Subcutaneous abdominal adipose tissue (tissue), 5 donors: ENCODE measurements at regions not wholly inside any gene's neighbourhood (a gene's known extent, or its start where the extent isn't known, plus 50 kb on each side); places are given as distances from the start of the nearest gene placed in this dataset.
"Not testable (repeated sequence)": the region's sequence is repeated elsewhere in the genome, so short reads cannot be mapped to it uniquely, and the experiment has no call there.

Experiments used
- H3K27ac ChIP-seq: one replicate; pipeline ENCODE4 v1.7.0; 2013; ENCODE audit warnings: low read depth, mild to moderate bottlenecking, inconsistent platforms, low read length, moderate library complexity
- H3K27me3 ChIP-seq, 5 donors: one replicate each; pipeline ENCODE4 v1.7.0; 2013; ENCODE audit warnings: low read length in 5 of 5, inconsistent platforms in 1 of 5; ENCODE audit not compliant: control insufficient read depth in 5 of 5, insufficient read depth in 4 of 5
- H3K36me3 ChIP-seq, 5 donors: one replicate each; pipeline ENCODE4 v1.7.0; 2013; ENCODE audit warnings: low read length in 5 of 5; ENCODE audit not compliant: control insufficient read depth in 5 of 5, insufficient read depth in 5 of 5
- H3K4me1 ChIP-seq, 5 donors: one replicate each; pipeline ENCODE4 v1.7.0; 2013; ENCODE audit warnings: low read length in 5 of 5, mild to moderate bottlenecking in 3 of 5, moderate library complexity in 1 of 5; ENCODE audit not compliant: control insufficient read depth in 5 of 5, insufficient read depth in 5 of 5
- H3K4me3 ChIP-seq, 5 donors: one replicate each; pipeline ENCODE4 v1.7.0; 2013; ENCODE audit warnings: low read length in 5 of 5, low read depth in 1 of 5
- H3K9ac ChIP-seq, 5 donors: one replicate each; pipeline ENCODE4 v1.7.0; 2013; ENCODE audit warnings: low read length in 5 of 5, mild to moderate bottlenecking in 4 of 5, moderate library complexity in 3 of 5
- H3K9me3 ChIP-seq, 5 donors: one replicate each; pipeline ENCODE4 v1.7.0; 2013; ENCODE audit warnings: low read length in 5 of 5; ENCODE audit not compliant: control insufficient read depth in 5 of 5
- donor health status: healthy.
- donor health status: healthy.
- donor health status: healthy.
- donor health status: healthy.
- donor health status: healthy.

DNA sequence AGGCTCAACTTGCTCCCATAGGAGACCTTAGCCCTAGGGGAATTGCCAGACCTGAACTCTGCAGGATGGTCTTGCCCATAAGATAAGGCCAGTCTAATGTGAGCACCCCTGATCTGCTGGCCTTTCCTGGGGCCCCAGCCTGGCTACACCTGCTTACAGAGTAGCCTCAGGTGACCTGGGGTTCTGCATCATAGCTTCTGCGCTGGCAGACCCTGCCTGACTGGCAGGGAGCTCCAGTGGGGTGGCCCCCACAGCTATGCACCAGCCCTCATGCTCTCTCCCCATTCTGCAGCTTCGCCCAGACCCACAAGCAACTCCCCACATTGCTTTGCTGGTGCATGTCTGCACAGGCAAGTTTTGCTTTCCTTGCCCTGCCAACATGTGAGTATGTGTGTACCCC is 371.3 kb upstream of the CLEC14A start:
- Histone ChIP-seq H3K4me3 (no peak overlapping the region), H3K27me3 (no peaks in the 10 kb centered on the region), H3K27ac (no peak overlapping the region), H3K36me3 (no peaks in the 10 kb centered on the region), H3K9ac (no peak overlapping the region), H3K9me3 (peaks cover 0 to 9% (median 0%) of the 10 kb centered on the region in 5 donors), H3K4me1 (no peaks in the 10 kb centered on the region)

DNA sequence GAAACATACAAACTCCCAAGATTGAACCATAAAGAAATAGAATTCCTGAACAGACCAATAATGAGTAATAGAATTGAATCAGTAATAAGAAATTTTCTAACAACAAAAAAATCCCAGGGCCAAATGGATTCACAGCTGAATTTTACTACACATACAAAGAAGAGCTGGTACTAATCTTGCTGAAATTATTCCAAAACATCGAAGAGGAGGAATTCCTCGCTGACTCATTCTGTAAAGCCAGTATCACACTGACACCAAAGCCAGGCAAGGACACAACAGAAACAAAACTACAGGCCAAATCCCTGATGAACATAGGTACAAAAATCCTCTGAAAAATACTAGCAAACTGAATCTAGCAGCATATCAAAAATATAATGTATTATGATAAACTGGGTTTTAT is 367.8 kb upstream of the CLEC14A start:
- Histone ChIP-seq H3K4me1 (no peaks in the 10 kb centered on the region), H3K9ac (no peak overlapping the region), H3K9me3 (peaks cover 0 to 2% (median 0%) of the 10 kb centered on the region in 5 donors), H3K27ac (no peak overlapping the region), H3K36me3 (no peaks in the 10 kb centered on the region), H3K27me3 (no peaks in the 10 kb centered on the region), H3K4me3 (no peak overlapping the region)

DNA sequence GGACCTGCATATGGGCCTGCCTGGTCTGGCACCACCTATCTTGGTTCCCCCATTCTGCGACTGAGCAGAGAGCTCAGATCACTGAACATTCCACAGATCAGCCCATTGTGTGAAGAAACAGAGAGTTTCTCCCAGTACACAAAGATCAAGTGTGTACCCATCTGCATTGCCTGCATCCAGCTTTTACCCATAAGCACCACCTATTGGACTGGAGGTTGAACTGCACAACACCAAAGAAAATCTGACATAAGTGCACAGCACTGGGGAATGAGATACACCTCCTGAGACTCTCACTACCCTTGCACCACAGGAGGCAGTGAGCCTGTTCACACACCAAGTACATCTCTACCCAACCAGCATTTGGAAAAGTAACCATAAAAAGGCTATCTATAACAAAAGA is 362.6 kb upstream of the CLEC14A start:
- Histone ChIP-seq H3K9me3 (no peaks in the 10 kb centered on the region), H3K27ac (no peak overlapping the region), H3K27me3 (no peaks in the 10 kb centered on the region), H3K4me1 (no peaks in the 10 kb centered on the region), H3K9ac (no peak overlapping the region), H3K4me3 (no peak overlapping the region), H3K36me3 (no peaks in the 10 kb centered on the region)

DNA sequence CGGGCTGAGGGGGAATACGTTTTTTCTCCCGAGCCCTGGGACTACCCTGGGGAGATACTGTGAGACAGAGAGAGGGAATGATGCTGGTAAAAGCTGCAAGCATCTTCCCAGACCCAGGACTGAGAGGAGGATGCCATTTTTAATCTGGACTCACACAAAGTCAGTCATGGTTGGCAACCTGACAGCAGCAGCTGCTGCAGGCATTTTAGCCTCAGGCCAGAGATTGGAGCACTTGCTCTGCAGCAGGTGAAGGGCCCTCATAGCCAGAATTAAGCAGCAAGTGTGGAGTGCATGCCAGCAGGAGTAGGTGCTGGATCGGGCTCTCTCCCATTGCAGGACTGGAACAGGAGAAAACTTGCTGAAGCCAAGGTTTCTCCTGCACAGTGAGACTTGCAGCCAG is 361.1 kb upstream of the CLEC14A start:
- Histone ChIP-seq H3K27me3 (no peaks in the 10 kb centered on the region), H3K4me3 (no peak overlapping the region), H3K4me1 (no peaks in the 10 kb centered on the region), H3K9ac (no peak overlapping the region), H3K9me3 (no peaks in the 10 kb centered on the region), H3K27ac (no peak overlapping the region), H3K36me3 (no peaks in the 10 kb centered on the region)

DNA sequence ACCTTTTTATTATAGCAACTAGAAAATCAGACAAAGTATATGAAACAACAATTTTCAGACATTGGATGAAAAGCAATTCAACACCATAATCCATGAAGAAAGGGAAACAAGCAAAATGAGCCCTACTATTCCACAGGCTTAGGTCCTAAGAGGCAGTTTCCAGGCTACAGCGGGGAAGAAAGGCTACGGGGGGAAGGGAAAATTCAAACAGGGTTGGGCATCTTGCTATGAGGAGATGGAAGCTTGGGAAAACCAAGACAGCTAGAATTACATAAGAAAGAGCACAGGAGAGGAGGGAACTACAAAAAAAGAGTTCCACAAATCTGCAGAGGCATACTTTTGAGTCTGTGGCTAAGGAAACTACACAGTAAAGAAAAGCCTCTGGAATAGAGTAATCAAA is 356.0 kb upstream of the CLEC14A start:
- H3K36me3 ChIP-seq: no peaks in the 10 kb centered on the region
- H3K9me3 ChIP-seq: peaks cover 0 to 8% (median 0%) of the 10 kb centered on the region in 5 donors
- no peak overlapping the region for H3K4me3 ChIP-seq
- no peak overlapping the region for H3K27ac ChIP-seq
- no peaks in the 10 kb centered on the region for H3K27me3 ChIP-seq
- H3K9ac ChIP-seq: no peak overlapping the region
- H3K4me1 ChIP-seq: no peaks in the 10 kb centered on the region

DNA sequence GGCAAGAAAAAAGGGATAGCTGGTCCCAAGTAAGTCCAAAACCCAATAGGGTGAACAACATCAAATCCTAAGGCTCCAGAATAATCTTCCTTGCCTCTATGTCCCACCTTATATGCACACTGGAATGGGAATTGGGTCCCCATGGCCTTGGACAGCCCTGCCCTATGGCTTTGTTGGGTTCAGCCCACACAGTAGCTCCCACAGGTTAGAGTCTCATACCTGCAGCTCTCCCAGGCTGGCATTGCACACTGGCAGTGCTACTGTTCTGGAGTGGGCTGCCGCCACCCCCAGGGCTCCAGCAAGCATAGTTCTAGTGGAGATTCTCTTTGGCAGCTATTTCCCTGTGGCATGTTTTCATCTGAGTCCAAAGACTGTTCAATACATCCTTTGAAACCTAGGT is 352.4 kb upstream of the CLEC14A start:
- no peak overlapping the region for H3K9ac ChIP-seq
- no peaks in the 10 kb centered on the region for H3K36me3 ChIP-seq
- H3K4me3 ChIP-seq: no peak overlapping the region
- H3K27me3 ChIP-seq: no peaks in the 10 kb centered on the region
- no peaks in the 10 kb centered on the region for H3K4me1 ChIP-seq
- no peak overlapping the region for H3K27ac ChIP-seq
- peaks cover 0 to 8% (median 0%) of the 10 kb centered on the region in 5 donors for H3K9me3 ChIP-seq

DNA sequence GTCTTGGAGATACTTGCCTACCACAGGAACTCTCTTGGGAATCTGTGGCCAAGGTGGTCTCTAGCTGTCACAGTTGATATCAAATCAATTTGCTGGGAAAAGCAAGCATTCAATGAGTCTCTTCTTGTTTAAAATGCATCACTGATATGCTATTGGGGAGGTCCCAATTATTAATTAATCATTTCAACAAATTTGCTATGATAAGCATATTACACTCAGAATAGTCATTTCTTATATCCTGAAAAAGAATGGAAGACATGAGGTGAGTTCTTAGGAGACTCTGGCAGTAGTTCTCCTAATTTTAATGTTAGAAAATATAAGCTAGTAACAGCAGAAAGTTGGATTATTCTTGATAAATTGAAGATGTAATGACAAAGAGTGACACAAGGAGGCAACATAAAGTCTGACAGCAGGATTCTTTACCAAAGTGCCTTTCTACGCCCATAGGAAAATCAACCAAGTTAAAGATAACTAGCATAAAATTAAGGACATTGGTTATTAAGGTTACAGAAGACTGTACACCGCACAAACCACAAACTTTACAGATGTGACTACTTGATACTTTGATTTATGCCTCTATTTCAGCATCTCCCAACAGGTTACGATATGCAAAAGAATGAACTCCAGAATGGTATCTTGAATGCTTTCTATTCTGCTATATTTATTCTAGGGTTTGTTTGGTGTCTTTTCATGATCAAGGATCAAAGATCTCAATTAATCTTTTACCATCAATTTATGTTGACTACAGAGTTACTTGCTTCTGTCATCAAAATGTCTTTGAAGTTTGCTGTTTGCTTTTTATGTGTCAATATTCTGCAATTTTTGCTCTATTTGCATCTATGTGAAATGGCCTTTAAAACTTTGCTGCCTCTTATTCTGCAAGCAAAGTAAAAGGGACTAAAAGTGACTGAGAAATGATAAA is 349.6 kb upstream of the CLEC14A start:
- Histone ChIP-seq H3K27ac (no peak overlapping the region), H3K36me3 (no peaks in the 10 kb centered on the region), H3K27me3 (no peaks in the 10 kb centered on the region), H3K4me3 (no peak overlapping the region), H3K9ac (no peak overlapping the region), H3K9me3 (peaks cover 0 to 8% (median 0%) of the 10 kb centered on the region in 5 donors), H3K4me1 (no peaks in the 10 kb centered on the region)

DNA sequence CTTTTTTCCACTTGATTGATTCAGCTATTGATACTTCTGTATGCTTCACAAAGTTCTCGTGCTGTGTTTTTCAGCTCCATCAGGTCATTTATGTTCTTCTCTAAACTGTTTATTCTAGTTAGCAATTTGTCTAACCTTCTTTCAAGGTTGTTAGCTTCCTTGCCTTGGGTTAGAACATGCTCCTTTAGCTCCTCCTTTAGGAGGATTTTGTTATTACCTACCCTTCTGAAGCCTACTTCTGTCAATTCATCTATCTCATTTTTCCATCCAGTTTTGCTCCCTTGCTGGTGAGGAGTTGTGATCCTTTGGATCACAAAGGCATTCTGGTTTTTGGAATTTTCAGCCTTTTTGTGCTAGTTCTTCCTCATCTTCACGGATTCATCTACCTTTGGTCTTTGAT is 344.7 kb upstream of the CLEC14A start:
- not testable (repeated sequence) for H3K36me3 ChIP-seq, H3K4me3 ChIP-seq, H3K4me1 ChIP-seq, H3K27ac ChIP-seq, H3K9ac ChIP-seq, H3K27me3 ChIP-seq, H3K9me3 ChIP-seq

DNA sequence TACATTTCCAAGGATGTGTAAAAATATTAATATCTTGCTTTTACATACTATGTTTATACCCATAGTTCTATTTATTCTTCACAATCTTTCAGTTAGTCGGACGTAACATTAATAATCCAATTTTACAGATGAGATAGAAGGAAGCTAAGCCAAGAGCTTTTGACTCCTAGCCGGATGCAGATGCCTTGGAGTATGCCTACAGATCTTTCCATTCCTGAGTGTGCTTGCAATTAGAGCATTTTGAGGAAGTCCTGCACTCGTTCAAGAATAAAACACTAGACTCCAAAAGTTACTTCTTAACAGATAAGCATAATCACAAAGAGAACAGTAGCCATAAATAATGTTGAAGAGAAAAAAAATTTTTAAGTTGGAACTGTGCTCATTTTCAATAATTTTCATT is 337.6 kb upstream of the CLEC14A start:
- Histone ChIP-seq H3K9ac (no peak overlapping the region), H3K27ac (no peak overlapping the region), H3K9me3 (peaks cover 0 to 9% (median 0%) of the 10 kb centered on the region in 5 donors), H3K27me3 (no peaks in the 10 kb centered on the region), H3K36me3 (no peaks in the 10 kb centered on the region), H3K4me3 (no peak overlapping the region), H3K4me1 (no peaks in the 10 kb centered on the region)

DNA sequence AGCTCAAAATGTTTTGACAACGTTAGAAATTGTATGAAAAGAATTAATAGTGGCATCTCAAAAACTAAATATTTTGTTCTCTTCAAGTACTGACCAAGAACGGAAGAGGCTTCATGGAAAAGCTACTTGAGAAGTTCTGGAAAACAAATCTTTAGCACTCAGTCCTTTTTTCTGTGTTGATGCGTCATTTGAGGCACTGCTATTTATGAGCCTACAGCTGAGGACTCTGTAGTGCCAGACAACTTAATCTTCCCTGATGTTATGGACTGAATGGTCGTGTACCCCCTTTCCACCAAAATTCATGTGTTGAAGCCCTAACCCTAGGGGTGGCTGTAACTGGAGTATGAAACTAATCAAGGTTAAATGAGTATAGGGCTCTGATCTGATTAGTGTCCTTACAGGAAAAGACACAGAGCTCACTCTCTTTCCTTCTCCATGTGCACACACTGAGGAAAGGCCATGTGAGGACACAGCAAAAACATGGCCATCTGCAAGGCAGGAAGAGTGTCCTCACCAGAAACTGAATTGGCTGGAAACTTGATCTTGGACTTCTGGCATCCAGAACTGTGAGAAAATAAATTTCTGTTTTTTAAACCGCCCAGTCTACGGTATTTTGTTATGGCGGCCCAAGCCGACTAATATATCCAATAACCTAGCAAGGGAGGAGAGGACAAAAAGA is 337.0 kb upstream of the CLEC14A start:
- Histone ChIP-seq H3K36me3 (no peaks in the 10 kb centered on the region), H3K27ac (no peak overlapping the region), H3K4me3 (no peak overlapping the region), H3K9me3 (peaks cover 0 to 9% (median 0%) of the 10 kb centered on the region in 5 donors), H3K27me3 (no peaks in the 10 kb centered on the region), H3K9ac (no peak overlapping the region), H3K4me1 (no peaks in the 10 kb centered on the region)
